Nephron (organoid): ENCODE measurements at regions not wholly inside any gene's neighbourhood (a gene's known extent, or its start where the extent isn't known, plus 50 kb on each side); places are given as distances from the start of the nearest gene placed in this dataset.
A peak's percentile ranks its signal among the peaks of the same experiment; 100 is the strongest.

Source experiments
- H3K27ac Mint-ChIP-seq, 3 experiments: 2 replicates each; pipeline ENCODE4 v1.8.0; 2020; ENCODE audit warnings: mixed read lengths in 3 of 3, mild to moderate bottlenecking in 2 of 3, moderate library complexity in 1 of 3
- H3K27me3 Mint-ChIP-seq: 2 replicates; pipeline ENCODE4 v1.8.0; 2021; ENCODE audit warnings: low read depth, mild to moderate bottlenecking, moderate library complexity, mixed read lengths
- H3K36me3 Mint-ChIP-seq: 2 replicates; pipeline ENCODE4 v1.8.0; 2020; ENCODE audit warnings: low read depth, mixed read lengths
- H3K4me1 Mint-ChIP-seq: 2 replicates; pipeline ENCODE4 v1.8.0; 2020; ENCODE audit warnings: mixed read lengths
- H3K4me3 Mint-ChIP-seq, 3 experiments: 2 replicates each; pipeline ENCODE4 v1.8.0; 2020; ENCODE audit warnings: mild to moderate bottlenecking in 3 of 3, mixed read lengths in 3 of 3, moderate library complexity in 2 of 3
- H3K9me3 Mint-ChIP-seq: 2 replicates; pipeline ENCODE4 v1.8.0; 2020; ENCODE audit warnings: mixed read lengths
- TF ChIP-seq, protein P1 (sequence below), 3 experiments: fragments of 200-600 bp; sonication (generic); IDR thresholded peaks; one replicate each; pipeline ENCODE4 v1.5.0; 2021; ENCODE audit warnings: antibody characterized with exemption in 3 of 3; ENCODE audit not compliant: unreplicated experiment in 3 of 3

DNA sequence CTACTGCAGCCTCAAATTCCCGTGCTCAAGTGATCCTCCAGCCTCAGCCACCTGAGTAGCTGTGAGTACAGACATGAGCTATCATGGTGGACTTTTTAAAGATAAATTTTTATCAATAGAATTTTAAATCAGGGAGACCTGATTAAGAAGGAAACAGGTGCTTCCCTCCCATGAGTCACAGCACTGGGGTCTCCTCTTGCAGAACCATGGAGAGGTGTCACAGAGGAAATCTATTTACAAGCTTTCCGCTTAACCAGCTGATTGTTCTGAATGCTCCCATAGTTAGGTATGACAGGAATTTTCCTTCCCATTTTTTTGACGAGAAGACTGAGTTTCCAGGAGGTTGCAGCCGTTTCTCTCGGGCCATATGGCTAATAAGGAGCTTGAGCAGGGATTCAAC, 516.1 kb downstream of the MIAT start:
- H3K4me1 Mint-ChIP-seq = peaks cover 4% of the 10 kb centered on the region
- H3K36me3 Mint-ChIP-seq = no peaks in the 10 kb centered on the region
- TF ChIP-seq, protein P1, sequence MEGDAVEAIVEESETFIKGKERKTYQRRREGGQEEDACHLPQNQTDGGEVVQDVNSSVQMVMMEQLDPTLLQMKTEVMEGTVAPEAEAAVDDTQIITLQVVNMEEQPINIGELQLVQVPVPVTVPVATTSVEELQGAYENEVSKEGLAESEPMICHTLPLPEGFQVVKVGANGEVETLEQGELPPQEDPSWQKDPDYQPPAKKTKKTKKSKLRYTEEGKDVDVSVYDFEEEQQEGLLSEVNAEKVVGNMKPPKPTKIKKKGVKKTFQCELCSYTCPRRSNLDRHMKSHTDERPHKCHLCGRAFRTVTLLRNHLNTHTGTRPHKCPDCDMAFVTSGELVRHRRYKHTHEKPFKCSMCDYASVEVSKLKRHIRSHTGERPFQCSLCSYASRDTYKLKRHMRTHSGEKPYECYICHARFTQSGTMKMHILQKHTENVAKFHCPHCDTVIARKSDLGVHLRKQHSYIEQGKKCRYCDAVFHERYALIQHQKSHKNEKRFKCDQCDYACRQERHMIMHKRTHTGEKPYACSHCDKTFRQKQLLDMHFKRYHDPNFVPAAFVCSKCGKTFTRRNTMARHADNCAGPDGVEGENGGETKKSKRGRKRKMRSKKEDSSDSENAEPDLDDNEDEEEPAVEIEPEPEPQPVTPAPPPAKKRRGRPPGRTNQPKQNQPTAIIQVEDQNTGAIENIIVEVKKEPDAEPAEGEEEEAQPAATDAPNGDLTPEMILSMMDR (IDR thresholded peaks at IDR 0.05; ENCODE audit: unreplicated experiment in 3 of 3) = no peak
- peaks cover 3% of the 10 kb centered on the region for H3K9me3 Mint-ChIP-seq
- peaks cover 49% of the 10 kb centered on the region for H3K27me3 Mint-ChIP-seq
- no peak overlapping the region for H3K27ac Mint-ChIP-seq
- no peak overlapping the region for H3K4me3 Mint-ChIP-seq

DNA sequence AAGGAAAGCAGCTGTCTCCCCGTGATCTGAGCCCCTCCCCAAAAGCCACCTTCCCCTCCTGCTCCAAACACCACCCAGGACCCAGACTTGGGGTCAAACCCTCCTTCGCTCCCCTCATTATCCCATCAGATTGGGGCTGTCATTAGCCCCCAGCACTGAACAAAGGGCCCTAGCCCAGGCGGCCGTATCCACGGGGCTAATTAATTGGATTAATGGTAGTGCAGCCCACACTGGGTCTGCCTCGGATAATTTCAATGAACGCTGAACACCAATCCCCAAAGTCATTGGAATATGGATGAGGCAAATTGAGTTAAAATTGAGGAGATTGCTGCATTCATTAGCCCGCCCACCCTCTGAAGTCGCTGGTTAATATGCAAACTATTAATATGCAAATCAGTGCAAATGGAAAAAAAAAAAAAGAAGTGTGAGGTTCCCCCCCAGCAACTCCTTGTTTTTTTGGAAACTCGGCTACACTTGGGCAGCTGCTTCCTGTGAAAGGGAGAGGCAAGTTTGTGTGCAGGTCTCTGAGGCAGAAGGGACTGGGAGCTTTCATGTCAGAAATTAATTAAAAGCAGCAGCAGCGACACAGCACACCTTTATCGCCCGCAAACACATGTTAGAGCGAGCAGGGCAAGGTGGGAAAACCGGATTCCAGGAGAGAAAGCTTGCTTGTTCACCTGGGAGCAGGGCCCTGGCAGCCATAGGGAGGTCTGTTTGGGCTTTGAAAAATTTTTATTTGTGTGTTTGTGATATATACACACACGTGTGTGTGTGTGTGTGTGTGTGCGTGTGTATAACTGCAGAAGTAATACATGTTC, 517.8 kb downstream of the MIAT start:
- H3K36me3 Mint-ChIP-seq = no peaks in the 10 kb centered on the region
- peaks cover 4% of the 10 kb centered on the region for H3K4me1 Mint-ChIP-seq
- peaks cover 3% of the 10 kb centered on the region for H3K9me3 Mint-ChIP-seq
- TF ChIP-seq, protein P1 (IDR thresholded peaks at IDR 0.05; ENCODE audit: unreplicated experiment in 3 of 3) = no peak
- peaks cover 49% of the 10 kb centered on the region for H3K27me3 Mint-ChIP-seq
- H3K4me3 Mint-ChIP-seq = no peak overlapping the region
- H3K27ac Mint-ChIP-seq = peak overlapping the region in 1 of 3 experiments; percentile 50

- Mint-ChIP-seq H3K27ac (no peak overlapping the region), H3K4me3 (no peak overlapping the region), H3K27me3 (peaks cover 45% of the 10 kb centered on the region), H3K36me3 (no peaks in the 10 kb centered on the region), H3K4me1 (peaks cover 4% of the 10 kb centered on the region), H3K9me3 (peaks cover 3% of the 10 kb centered on the region)
- TF ChIP-seq, protein P1 (IDR thresholded peaks at IDR 0.05; ENCODE audit: unreplicated experiment in 3 of 3) = no peak
Measured at GRCh38 chr22:27175974-27176373, 518.6 kb downstream of the MIAT start.

GRCh38 chr22:27179161-27179560, 521.8 kb downstream of the MIAT start:
- no peaks in the 10 kb centered on the region for H3K36me3 Mint-ChIP-seq
- peaks cover 3% of the 10 kb centered on the region for H3K9me3 Mint-ChIP-seq
- H3K4me1 Mint-ChIP-seq = no peaks in the 10 kb centered on the region
- H3K4me3 Mint-ChIP-seq = no peak overlapping the region
- TF ChIP-seq, protein P1 (IDR thresholded peaks at IDR 0.05; ENCODE audit: unreplicated experiment in 3 of 3) = no peak
- no peak overlapping the region for H3K27ac Mint-ChIP-seq
- peaks cover 29% of the 10 kb centered on the region for H3K27me3 Mint-ChIP-seq

DNA sequence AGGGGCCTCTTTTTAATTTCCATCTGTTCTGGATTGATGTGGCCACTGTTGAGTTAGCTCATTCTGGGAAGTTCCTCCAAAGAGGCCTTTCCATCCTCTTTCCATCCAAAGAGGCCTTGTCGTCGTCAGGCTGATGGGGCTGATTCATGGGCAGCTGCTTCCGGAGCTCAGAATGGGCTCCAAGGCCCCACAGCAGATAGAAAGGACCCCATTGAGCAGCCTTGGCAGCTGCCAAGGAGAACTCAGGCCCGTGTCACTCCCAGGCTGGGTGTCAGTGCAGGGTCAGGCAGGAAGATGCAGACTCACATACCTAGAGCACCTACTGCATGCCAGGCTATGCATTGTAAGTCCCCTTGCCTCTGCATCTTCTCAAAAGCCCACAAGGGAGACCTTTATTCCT, 524.1 kb downstream of the MIAT start:
- peaks cover 6% of the 10 kb centered on the region for H3K4me1 Mint-ChIP-seq
- H3K9me3 Mint-ChIP-seq = peaks cover 3% of the 10 kb centered on the region
- no peaks in the 10 kb centered on the region for H3K36me3 Mint-ChIP-seq
- no peak overlapping the region for H3K27ac Mint-ChIP-seq
- H3K27me3 Mint-ChIP-seq = peaks cover 9% of the 10 kb centered on the region
- TF ChIP-seq, protein P1 (IDR thresholded peaks at IDR 0.05; ENCODE audit: unreplicated experiment in 3 of 3) = no peak
- H3K4me3 Mint-ChIP-seq = no peak overlapping the region

GRCh38 chr22:27183474-27183873, 526.1 kb downstream of the MIAT start:
- no peak overlapping the region for H3K4me3 Mint-ChIP-seq
- peaks cover 6% of the 10 kb centered on the region for H3K4me1 Mint-ChIP-seq
- H3K36me3 Mint-ChIP-seq = no peaks in the 10 kb centered on the region
- TF ChIP-seq, protein P1 (IDR thresholded peaks at IDR 0.05; ENCODE audit: unreplicated experiment in 3 of 3) = no peak
- no peak overlapping the region for H3K27ac Mint-ChIP-seq
- no peaks in the 10 kb centered on the region for H3K9me3 Mint-ChIP-seq
- peaks cover 4% of the 10 kb centered on the region for H3K27me3 Mint-ChIP-seq
